Retinal pigment epithelial cell (primary cell): ENCODE measurements at regions not wholly inside any gene's neighbourhood (a gene's known extent, or its start where the extent isn't known, plus 50 kb on each side); places are given as distances from the start of the nearest gene placed in this dataset.
A peak's percentile ranks its signal among the peaks of the same experiment; 100 is the strongest.
"Not testable (repeated sequence)": the region's sequence is repeated elsewhere in the genome, so short reads cannot be mapped to it uniquely, and the experiment has no call there.

Source experiments
- DNase-seq: peaks from one replicate; pipeline ENCODE4 v3.0.0-alpha.2; 2010; ENCODE audit warnings: low read depth
- H3K4me3 ChIP-seq: 2 replicates; pipeline ENCODE4 v1.5.1; 2011; ENCODE audit warnings: mild to moderate bottlenecking, low read length, control low read depth, moderate library complexity
- CTCF ChIP-seq: conservative IDR thresholded peaks from 2 replicates; pipeline ENCODE4 v1.5.1; 2011; ENCODE audit warnings: low read depth, low read length, control low read depth, inconsistent platforms

DNA sequence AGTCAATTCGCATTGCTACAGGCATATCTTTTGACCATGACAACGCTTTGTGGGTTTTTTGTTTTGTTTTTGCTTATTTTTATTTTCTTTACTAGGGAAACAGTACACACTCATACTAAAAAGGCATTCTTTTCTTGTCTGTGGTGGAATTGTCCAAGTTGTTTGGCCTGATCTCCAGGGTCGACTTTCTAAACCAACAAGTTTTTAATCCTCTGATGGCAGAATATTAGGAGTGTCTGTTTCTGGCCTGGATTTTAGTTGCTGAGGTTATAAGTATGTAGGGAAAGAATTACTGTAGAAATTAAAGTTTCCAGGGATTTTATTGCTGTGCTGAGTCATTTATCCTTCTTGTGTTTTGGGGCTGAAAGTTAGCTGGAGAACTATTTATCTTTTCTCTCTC lies 218.5 kb downstream of the TAF11L14 start:
- no peak for TF ChIP-seq CTCF
- H3K4me3 ChIP-seq = no peak overlapping the region
- no peak for DNase-seq

DNA sequence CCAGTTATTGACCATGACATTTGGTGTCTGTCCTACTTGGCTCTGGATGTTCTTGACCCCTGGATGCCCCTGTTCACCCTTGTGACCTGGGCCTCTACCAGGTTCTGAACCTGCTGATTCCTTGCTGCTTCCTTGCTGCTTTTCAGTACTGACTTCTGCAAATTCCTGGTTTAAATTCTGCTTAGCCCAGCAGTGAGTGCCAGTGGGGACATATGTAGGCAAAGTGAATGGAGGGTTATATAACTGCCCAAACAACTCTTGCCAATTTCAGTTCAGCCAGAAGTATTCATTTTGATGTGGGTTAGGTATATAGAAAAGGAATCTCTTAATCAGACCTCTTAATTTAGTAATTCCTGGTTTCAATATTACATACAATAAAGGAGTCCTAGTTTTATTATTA lies 220.6 kb downstream of the TAF11L14 start:
- no peak for TF ChIP-seq CTCF
- DNase-seq = no peak
- H3K4me3 ChIP-seq = no peak overlapping the region

DNA sequence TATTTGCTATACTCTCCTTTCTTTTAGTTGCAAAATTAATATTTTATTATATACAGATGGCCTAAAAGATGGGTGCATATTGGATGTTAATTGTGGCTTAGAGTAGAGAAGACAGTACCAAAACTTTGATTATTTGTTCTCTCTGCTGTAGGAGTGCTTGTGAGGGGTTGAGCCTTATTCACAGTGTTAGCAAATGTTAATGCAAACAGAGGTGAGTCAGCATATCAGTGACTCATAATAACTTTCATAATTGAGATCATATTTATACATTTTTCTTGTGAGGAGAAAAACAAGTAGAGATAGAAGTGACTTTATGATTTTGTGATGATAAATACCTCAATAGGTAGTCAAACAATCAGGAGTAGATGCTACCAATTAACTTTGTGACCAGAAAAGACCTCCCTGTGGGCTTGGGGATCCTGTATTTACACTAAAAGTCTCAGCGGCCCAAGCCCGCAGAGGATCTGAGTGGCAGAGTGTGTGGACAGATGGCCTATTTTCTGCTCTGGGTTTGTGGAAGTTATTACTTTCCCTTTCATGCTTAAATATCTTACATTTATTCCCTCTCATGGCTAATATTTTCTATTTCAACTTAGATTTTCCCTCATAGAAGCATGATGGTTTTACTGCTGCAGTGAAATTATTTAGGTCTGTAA lies 226.5 kb downstream of the TAF11L14 start:
- DNase-seq = peak; percentile 17
- H3K4me3 ChIP-seq = no peak overlapping the region
- TF ChIP-seq CTCF = no peak

DNA sequence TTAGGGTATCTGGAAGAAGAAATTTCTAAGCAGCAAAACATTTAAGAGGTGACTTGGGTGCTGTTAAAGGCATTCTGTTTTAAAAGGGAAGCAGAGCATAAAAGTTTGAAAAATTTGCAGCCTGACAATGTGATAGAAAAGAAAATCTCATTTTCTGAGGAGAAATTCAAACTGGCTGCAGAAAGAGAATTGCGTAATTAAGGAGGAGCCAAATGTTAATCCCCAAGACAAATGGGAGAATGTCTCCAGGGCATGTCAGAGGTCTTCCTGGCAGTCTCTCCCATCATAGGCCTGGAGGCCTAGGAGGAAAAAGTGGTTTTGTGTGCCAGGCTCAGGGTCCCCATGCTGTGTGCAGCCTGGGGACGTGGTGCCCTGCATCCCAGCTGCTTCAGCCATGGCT lies 230.6 kb downstream of the TAF11L14 start:
- not testable (repeated sequence) for DNase-seq, H3K4me3 ChIP-seq

GRCh38 chr5:17865966-17866365 lies 231.7 kb downstream of the TAF11L14 start:
- DNase-seq, H3K4me3 ChIP-seq: not testable (repeated sequence)

DNA sequence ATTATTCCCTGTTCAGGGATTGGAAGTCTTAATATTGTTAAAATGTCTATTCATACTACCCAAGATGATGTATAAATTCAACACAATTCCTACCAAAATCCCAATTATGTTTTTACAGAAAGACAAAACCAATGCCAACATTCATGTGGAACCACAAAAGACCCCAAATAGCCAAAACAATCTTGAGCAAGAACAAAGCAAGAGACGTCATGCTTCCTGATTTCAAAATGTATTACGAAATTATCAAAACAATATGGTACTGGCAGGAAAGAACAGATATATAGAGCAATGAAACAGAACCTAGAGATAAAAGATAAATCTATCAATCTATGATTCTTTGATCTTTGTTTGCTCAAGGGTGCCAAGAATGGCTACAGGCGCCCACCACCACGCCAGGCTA lies 237.9 kb downstream of the TAF11L14 start:
- no peak for DNase-seq
- no peak for TF ChIP-seq CTCF
- H3K4me3 ChIP-seq = no peak overlapping the region

- no peak overlapping the region for H3K4me3 ChIP-seq
- no peak for TF ChIP-seq CTCF
- no peak for DNase-seq
Observed at GRCh38 chr5:17878541-17878940, 244.3 kb downstream of the TAF11L14 start.

DNA sequence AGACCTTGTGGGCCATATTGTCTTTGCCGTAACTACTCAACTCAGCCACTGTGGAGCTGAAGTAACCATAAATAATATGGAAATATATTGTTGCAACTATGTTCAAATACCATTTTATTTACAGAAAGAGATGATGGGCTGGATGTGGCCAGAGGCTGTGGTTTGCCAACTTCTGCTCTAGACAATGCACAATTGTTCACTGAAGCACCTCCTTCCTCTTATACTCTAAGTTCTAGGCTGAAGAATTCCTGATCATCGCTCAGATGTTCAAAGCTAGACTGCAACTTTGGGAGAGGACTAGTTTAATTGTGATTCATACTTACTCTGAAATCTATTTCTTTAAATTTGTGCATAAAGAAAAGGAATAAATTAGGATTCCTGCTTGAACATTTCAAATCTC lies 245.0 kb downstream of the TAF11L14 start:
- DNase-seq = no peak
- no peak for TF ChIP-seq CTCF
- no peak overlapping the region for H3K4me3 ChIP-seq
